GM20000 (cell line): ENCODE measurements at regions not wholly inside any gene's neighbourhood (a gene's known extent, or its start where the extent isn't known, plus 50 kb on each side); places are given as distances from the start of the nearest gene placed in this dataset.

Experiments
- DNase-seq: peaks from one replicate; pipeline ENCODE4 v3.0.0; 2012; ENCODE audit warnings: low spot score
- TF ChIP-seq, protein P1 (sequence below): IDR thresholded peaks from 2 replicates; pipeline ENCODE4 v1.5.1; 2012; ENCODE audit warnings: mild to moderate bottlenecking, control low read depth; ENCODE audit errors: extremely low read depth, missing control alignments

- TF ChIP-seq, protein P1, sequence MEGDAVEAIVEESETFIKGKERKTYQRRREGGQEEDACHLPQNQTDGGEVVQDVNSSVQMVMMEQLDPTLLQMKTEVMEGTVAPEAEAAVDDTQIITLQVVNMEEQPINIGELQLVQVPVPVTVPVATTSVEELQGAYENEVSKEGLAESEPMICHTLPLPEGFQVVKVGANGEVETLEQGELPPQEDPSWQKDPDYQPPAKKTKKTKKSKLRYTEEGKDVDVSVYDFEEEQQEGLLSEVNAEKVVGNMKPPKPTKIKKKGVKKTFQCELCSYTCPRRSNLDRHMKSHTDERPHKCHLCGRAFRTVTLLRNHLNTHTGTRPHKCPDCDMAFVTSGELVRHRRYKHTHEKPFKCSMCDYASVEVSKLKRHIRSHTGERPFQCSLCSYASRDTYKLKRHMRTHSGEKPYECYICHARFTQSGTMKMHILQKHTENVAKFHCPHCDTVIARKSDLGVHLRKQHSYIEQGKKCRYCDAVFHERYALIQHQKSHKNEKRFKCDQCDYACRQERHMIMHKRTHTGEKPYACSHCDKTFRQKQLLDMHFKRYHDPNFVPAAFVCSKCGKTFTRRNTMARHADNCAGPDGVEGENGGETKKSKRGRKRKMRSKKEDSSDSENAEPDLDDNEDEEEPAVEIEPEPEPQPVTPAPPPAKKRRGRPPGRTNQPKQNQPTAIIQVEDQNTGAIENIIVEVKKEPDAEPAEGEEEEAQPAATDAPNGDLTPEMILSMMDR = no peak
- DNase-seq = no peak
Measured at GRCh38 chr4:114539985-114540384, 58.6 kb upstream of the UGT8 start.

GRCh38 chr4:114547340-114548134, 51.1 kb upstream of the UGT8 start:
- TF ChIP-seq, protein P1 = no peak
- no peak for DNase-seq
